HG02798 (cell line): ENCODE measurements at regions not wholly inside any gene's neighbourhood (a gene's known extent, or its start where the extent isn't known, plus 50 kb on each side); places are given as distances from the start of the nearest gene placed in this dataset.

ENCODE experiments used
- ATAC-seq: cut with Tn5 transposase; IDR thresholded peaks from one replicate; pipeline ENCODE4 v1.9.1; 2021; ENCODE audit warnings: mild to moderate bottlenecking; ENCODE audit not compliant: unreplicated experiment, poor library complexity

- ATAC-seq, result no peak
Measured at GRCh38 chr10:120982507-120982906, 131.3 kb downstream of the WDR11 start.

- ATAC-seq, result no peak
Measured at GRCh38 chr10:120983721-120984120, 132.6 kb downstream of the WDR11 start.

GRCh38 chr10:120984221-120984620, 133.1 kb downstream of the WDR11 start:
- ATAC-seq, result no peak

- peak; percentile 33 for ATAC-seq
Measured at GRCh38 chr10:120987359-120987758, 136.2 kb downstream of the WDR11 start.

- no peak for ATAC-seq
Measured at GRCh38 chr10:120988751-120989150, 137.6 kb downstream of the WDR11 start.

- ATAC-seq, result no peak
Measured at GRCh38 chr10:120989279-120989678, 138.1 kb downstream of the WDR11 start.

- no peak for ATAC-seq
Measured at GRCh38 chr10:120989996-120990598, 138.9 kb downstream of the WDR11 start.

- ATAC-seq, result no peak
Measured at GRCh38 chr10:120990831-120991230, 139.7 kb downstream of the WDR11 start.

- ATAC-seq, result no peak
Measured at GRCh38 chr10:120993089-120993488, 141.9 kb downstream of the WDR11 start.

GRCh38 chr10:120995768-120996167, 144.6 kb downstream of the WDR11 start:
- no peak for ATAC-seq

GRCh38 chr10:120996456-120997034, 145.4 kb downstream of the WDR11 start:
- no peak for ATAC-seq

GRCh38 chr10:120997313-120997712, 146.2 kb downstream of the WDR11 start:
- no peak for ATAC-seq

- ATAC-seq, result no peak
Measured at GRCh38 chr10:120997756-120998155, 146.6 kb downstream of the WDR11 start.

GRCh38 chr10:120998251-120998650, 147.1 kb downstream of the WDR11 start:
- no peak for ATAC-seq

- no peak for ATAC-seq
Measured at GRCh38 chr10:120998782-120999285, 147.7 kb downstream of the WDR11 start.

GRCh38 chr10:120999868-121000267, 148.7 kb downstream of the WDR11 start:
- no peak for ATAC-seq

- ATAC-seq, result no peak
Measured at GRCh38 chr10:121002586-121003205, 151.5 kb downstream of the WDR11 start.

GRCh38 chr10:121005948-121006587, 154.9 kb downstream of the WDR11 start:
- no peak for ATAC-seq

GRCh38 chr10:121007264-121007663, 156.1 kb downstream of the WDR11 start:
- ATAC-seq, result no peak

GRCh38 chr10:121015916-121016315, 164.8 kb downstream of the WDR11 start:
- no peak for ATAC-seq

- ATAC-seq, result no peak
Measured at GRCh38 chr10:121024905-121025584, 173.9 kb downstream of the WDR11 start.
